GM19372 (cell line): ENCODE measurements at regions not wholly inside any gene's neighbourhood (a gene's known extent, or its start where the extent isn't known, plus 50 kb on each side); places are given as distances from the start of the nearest gene placed in this dataset.

ENCODE experiments used
- ATAC-seq: cut with Tn5 transposase; IDR thresholded peaks from one replicate; pipeline ENCODE4 v1.9.1; 2021; ENCODE audit warnings: mild to moderate bottlenecking, low read depth, moderate library complexity; ENCODE audit not compliant: unreplicated experiment

- no peak for ATAC-seq
Observed at GRCh38 chr13:109541081-109541480, 245.3 kb downstream of the IRS2 start.

- ATAC-seq = no peak
Observed at GRCh38 chr13:109537584-109537983, 248.8 kb downstream of the IRS2 start.

GRCh38 chr13:109533350-109533749 lies 253.0 kb downstream of the IRS2 start:
- ATAC-seq = no peak

GRCh38 chr13:109529964-109530363 lies 256.4 kb downstream of the IRS2 start:
- no peak for ATAC-seq

GRCh38 chr13:109521719-109522118 lies 264.7 kb downstream of the IRS2 start:
- ATAC-seq = no peak

GRCh38 chr13:109517517-109517916 lies 268.9 kb downstream of the IRS2 start:
- no peak for ATAC-seq

GRCh38 chr13:109516186-109516585 lies 270.2 kb downstream of the IRS2 start:
- no peak for ATAC-seq

GRCh38 chr13:109510013-109510412 lies 276.4 kb downstream of the IRS2 start:
- ATAC-seq = no peak

- ATAC-seq = no peak
Observed at GRCh38 chr13:109509154-109509900, 277.1 kb downstream of the IRS2 start.

GRCh38 chr13:109500146-109500773 lies 286.1 kb downstream of the IRS2 start:
- ATAC-seq = no peak

- no peak for ATAC-seq
Observed at GRCh38 chr13:109497917-109498316, 288.5 kb downstream of the IRS2 start.

GRCh38 chr13:109496216-109496615 lies 290.2 kb downstream of the IRS2 start:
- no peak for ATAC-seq

- ATAC-seq = no peak
Observed at GRCh38 chr13:109494925-109495369, 291.4 kb downstream of the IRS2 start.

GRCh38 chr13:109485136-109485794 lies 301.1 kb downstream of the IRS2 start:
- no peak for ATAC-seq

GRCh38 chr13:109483284-109483683 lies 303.1 kb downstream of the IRS2 start:
- no peak for ATAC-seq

GRCh38 chr13:109481040-109481439 lies 305.3 kb downstream of the IRS2 start:
- ATAC-seq = no peak

GRCh38 chr13:109480011-109480955 lies 306.1 kb downstream of the IRS2 start:
- no peak for ATAC-seq

GRCh38 chr13:109479534-109479933 lies 306.8 kb downstream of the IRS2 start:
- ATAC-seq = no peak

- ATAC-seq = no peak
Observed at GRCh38 chr13:109476001-109476400, 310.4 kb downstream of the IRS2 start.

- ATAC-seq = no peak
Observed at GRCh38 chr13:109468123-109468522, 318.3 kb downstream of the IRS2 start.
